PC-3 (cell line): ENCODE measurements at regions not wholly inside any gene's neighbourhood (a gene's known extent, or its start where the extent isn't known, plus 50 kb on each side); places are given as distances from the start of the nearest gene placed in this dataset.

Experiments used
- ATAC-seq: fragments of 200-7000 bp; cut with Tn5 transposase; 2 replicates; pipeline ENCODE4 v1.9.1; 2020; ENCODE audit warnings: mild to moderate bottlenecking, moderate library complexity
- BruUV-seq: library from RNA; stranded (reverse); fragments of 400-500 nt; replicated peaks from 2 replicates; lab custom pipeline; 2021; lab: Mats Ljungman, UMichigan
- CTCF ChIA-PET: fragments of 300-600 bp; sonication (Branson Sonifier 250); formaldehyde crosslinking; loops from one replicate; lab custom pipeline; 2022; ENCODE audit warnings: antibody characterized with exemption; lab: Charles Lee
- POLR2A ChIA-PET: fragments of 300-600 bp; sonication (Branson Sonifier 250); formaldehyde crosslinking; loops from one replicate; lab custom pipeline; 2022; ENCODE audit warnings: antibody characterized with exemption; ENCODE audit not compliant: unreplicated experiment; lab: Charles Lee
- DNase-seq: peaks from one replicate; pipeline ENCODE4 v3.0.0-alpha.2; 2015
- H2AFZ ChIP-seq: fragments of 300-600 bp; sonication (generic); 2 replicates; pipeline ENCODE4 v1.6.0; 2016; ENCODE audit warnings: antibody characterized with exemption, low read length
- H3F3A ChIP-seq: fragments of 300-600 bp; sonication (generic); one replicate; pipeline ENCODE4 v1.6.0; 2017; ENCODE audit warnings: antibody characterized with exemption, low read length, control low read depth, mild to moderate bottlenecking; ENCODE audit not compliant: unreplicated experiment
- H3K27ac ChIP-seq: fragments of 300-600 bp; sonication (generic); 2 replicates; pipeline ENCODE4 v1.5.1; 2016; ENCODE audit warnings: mild to moderate bottlenecking, low read length
- H3K27me3 ChIP-seq: fragments of 300-600 bp; sonication (generic); 2 replicates; pipeline ENCODE4 v1.6.1; 2016; ENCODE audit warnings: low read length, mixed read lengths
- H3K36me3 ChIP-seq: fragments of 300-600 bp; sonication (generic); 2 replicates; pipeline ENCODE4 v1.6.1; 2016; ENCODE audit warnings: low read depth, mixed run types, low read length, mixed read lengths
- H3K4me1 ChIP-seq: fragments of 300-600 bp; sonication (generic); 2 replicates; pipeline ENCODE4 v1.5.1; 2016; ENCODE audit warnings: low read length; ENCODE audit not compliant: insufficient read depth
- H3K4me2 ChIP-seq: fragments of 300-600 bp; sonication (generic); 2 replicates; pipeline ENCODE4 v1.6.0; 2016; ENCODE audit warnings: low read length
- H3K4me3 ChIP-seq: fragments of 300-600 bp; sonication (generic); 2 replicates; pipeline ENCODE4 v1.5.1; 2016; ENCODE audit warnings: mild to moderate bottlenecking, low read length, mixed read lengths
- H3K79me2 ChIP-seq: fragments of 300-600 bp; sonication (generic); 2 replicates; pipeline ENCODE4 v1.6.1; 2017; ENCODE audit warnings: low read length, mixed read lengths
- H3K9ac ChIP-seq: fragments of 300-600 bp; sonication (generic); 2 replicates; pipeline ENCODE4 v1.6.0; 2016; ENCODE audit warnings: mild to moderate bottlenecking, low read length
- H3K9me2 ChIP-seq: fragments of 300-600 bp; sonication (generic); replicated peaks from 2 replicates; pipeline ENCODE4 v1.6.1; 2016; ENCODE audit warnings: mixed run types, low read length, mixed read lengths
- H3K9me3 ChIP-seq: fragments of 300-600 bp; sonication (generic); 2 replicates; pipeline ENCODE4 v1.6.1; 2016; ENCODE audit warnings: low read length, mixed read lengths
- H4K20me1 ChIP-seq: fragments of 300-600 bp; sonication (generic); 2 replicates; pipeline ENCODE4 v1.6.1; 2016; ENCODE audit warnings: low read length, mixed read lengths
- EZH2 ChIP-seq: fragments of 300-600 bp; sonication (generic); IDR thresholded peaks from one replicate; pipeline ENCODE4 v1.6.1; 2017; ENCODE audit warnings: antibody characterized with exemption, mild to moderate bottlenecking, low read length; ENCODE audit not compliant: unreplicated experiment
- EZH2phosphoT487 ChIP-seq: fragments of 300-600 bp; sonication (generic); IDR thresholded peaks from 2 replicates; pipeline ENCODE4 v1.6.1; 2018; ENCODE audit warnings: mild to moderate bottlenecking, antibody characterized with exemption, low read length, borderline replicate concordance
- intact Hi-C: fragments of 100-400 bp; cut with micrococcal nuclease; formaldehyde crosslinking; loops from 2 replicates; pipeline ENCODE4 v1.9.0; 2023
- TF ChIP-seq, protein P1 (sequence below): fragments of 300-600 bp; sonication (generic); conservative IDR thresholded peaks from 2 replicates; pipeline ENCODE4 v1.5.1; 2017; ENCODE audit warnings: antibody characterized with exemption, low read depth, mild to moderate bottlenecking, low read length

DNA sequence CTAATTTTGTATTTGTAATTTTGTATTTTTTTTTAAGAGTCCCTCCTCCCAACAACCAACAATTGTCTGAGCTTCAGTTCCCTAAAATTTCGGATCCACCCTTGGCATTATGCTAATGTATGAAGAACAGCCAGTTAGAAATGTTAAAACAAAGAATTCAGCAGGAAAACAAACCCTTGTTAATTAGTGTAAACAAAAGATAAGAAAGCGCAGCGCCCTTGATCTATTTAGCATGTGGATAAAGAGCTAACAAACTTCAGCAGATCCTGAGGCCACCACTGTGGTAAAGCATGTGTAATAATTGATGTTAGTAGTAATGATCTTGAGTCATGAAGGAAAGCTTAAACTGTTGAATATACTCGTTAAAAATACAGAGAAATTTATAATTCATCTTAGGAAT lies 199.8 kb downstream of the TMX1 start:
- no TSS peak for BruUV-seq
- POLR2A ChIA-PET, result interaction anchor here (0.7 to 0.9 kb wide), 2 partner anchors 20 to 101 kb away, joined by 4 to 6 read pairs; no protein-coding TSS in a partner anchor

GRCh38 chr14:51441001-51441400 lies 201.0 kb downstream of the TMX1 start:
- Histone ChIP-seq H3K9ac (peak overlapping the region; percentile 68), H3K9me2 (no peaks in the 10 kb centered on the region), H3K9me3 (no peaks in the 10 kb centered on the region), H3F3A (peaks cover 19% of the 10 kb centered on the region), H3K79me2 (no peaks in the 10 kb centered on the region), H4K20me1 (no peaks in the 10 kb centered on the region), H3K4me2 (peak overlapping the region; percentile 73; the same call in 1 of the 2 replicates), H3K36me3 (no peaks in the 10 kb centered on the region), H3K27me3 (no peaks in the 10 kb centered on the region), H3K27ac (peak overlapping the region; percentile 95), H3K4me1 (peaks cover 45% of the 10 kb centered on the region), H2AFZ (peak overlapping the region; percentile 15; the same call in 1 of the 2 replicates), H3K4me3 (no peak overlapping the region)
- CTCF ChIA-PET, result no interaction called here
- POLR2A ChIA-PET, result interaction anchor here (0.6 kb wide), 1 partner anchor 43 kb away, joined by 3 read pairs; no protein-coding TSS in a partner anchor
- BruUV-seq, result no TSS peak
- intact Hi-C loops, result loop anchor here (5.0 to 10.0 kb wide), 2 partner anchors 144 to 334 kb away; no protein-coding TSS in a partner anchor
- TF ChIP-seq, protein P1, sequence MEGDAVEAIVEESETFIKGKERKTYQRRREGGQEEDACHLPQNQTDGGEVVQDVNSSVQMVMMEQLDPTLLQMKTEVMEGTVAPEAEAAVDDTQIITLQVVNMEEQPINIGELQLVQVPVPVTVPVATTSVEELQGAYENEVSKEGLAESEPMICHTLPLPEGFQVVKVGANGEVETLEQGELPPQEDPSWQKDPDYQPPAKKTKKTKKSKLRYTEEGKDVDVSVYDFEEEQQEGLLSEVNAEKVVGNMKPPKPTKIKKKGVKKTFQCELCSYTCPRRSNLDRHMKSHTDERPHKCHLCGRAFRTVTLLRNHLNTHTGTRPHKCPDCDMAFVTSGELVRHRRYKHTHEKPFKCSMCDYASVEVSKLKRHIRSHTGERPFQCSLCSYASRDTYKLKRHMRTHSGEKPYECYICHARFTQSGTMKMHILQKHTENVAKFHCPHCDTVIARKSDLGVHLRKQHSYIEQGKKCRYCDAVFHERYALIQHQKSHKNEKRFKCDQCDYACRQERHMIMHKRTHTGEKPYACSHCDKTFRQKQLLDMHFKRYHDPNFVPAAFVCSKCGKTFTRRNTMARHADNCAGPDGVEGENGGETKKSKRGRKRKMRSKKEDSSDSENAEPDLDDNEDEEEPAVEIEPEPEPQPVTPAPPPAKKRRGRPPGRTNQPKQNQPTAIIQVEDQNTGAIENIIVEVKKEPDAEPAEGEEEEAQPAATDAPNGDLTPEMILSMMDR, result no peak
- TF ChIP-seq EZH2, result no peak
- TF ChIP-seq EZH2phosphoT487, result no peak
- DNase-seq, result peak; percentile 67
- ATAC-seq, result peak; percentile 32

More for the DNA sequence above, 199.8 kb downstream of the TMX1 start:
- no peaks in the 10 kb centered on the region for H3K9me2 ChIP-seq
- H3K79me2 ChIP-seq, result no peaks in the 10 kb centered on the region
- ATAC-seq (no peak), DNase-seq (no peak)
- intact Hi-C loops, result loop anchor here (5.0 to 10.0 kb wide), 2 partner anchors 143 to 335 kb away; no protein-coding TSS in a partner anchor
- CTCF ChIA-PET, result interaction anchor here (0.5 kb wide), 1 partner anchor 289 kb away, joined by 4 read pairs; no protein-coding TSS in a partner anchor
- H3K27ac ChIP-seq, result no peak overlapping the region
- TF ChIP-seq, protein P1, result no peak
- no peak for TF ChIP-seq EZH2phosphoT487
- TF ChIP-seq EZH2, result no peak
- H3F3A ChIP-seq, result peaks cover 19% of the 10 kb centered on the region
- no peaks in the 10 kb centered on the region for H4K20me1 ChIP-seq
- no peak overlapping the region for H2AFZ ChIP-seq
- no peak overlapping the region for H3K4me2 ChIP-seq
- no peaks in the 10 kb centered on the region for H3K27me3 ChIP-seq
- H3K9me3 ChIP-seq, result no peaks in the 10 kb centered on the region
- H3K4me3 ChIP-seq, result no peak overlapping the region
- peaks cover 45% of the 10 kb centered on the region for H3K4me1 ChIP-seq
- no peak overlapping the region for H3K9ac ChIP-seq
- no peaks in the 10 kb centered on the region for H3K36me3 ChIP-seq
